DMS79 (cell line): ENCODE measurements at regions not wholly inside any gene's neighbourhood (a gene's known extent, or its start where the extent isn't known, plus 50 kb on each side); places are given as distances from the start of the nearest gene placed in this dataset.

Experiments
- DNase-seq: peaks from one replicate; lab custom pipeline; 2025; lab: John Stamatoyannopoulos, UW

GRCh38 chr10:121662531-121662930 is 64.3 kb upstream of the FGFR2 start:
- no peak for DNase-seq

- no peak for DNase-seq
Measured at GRCh38 chr10:121661451-121661851, 63.2 kb upstream of the FGFR2 start.

GRCh38 chr10:121659236-121659635 is 61.0 kb upstream of the FGFR2 start:
- DNase-seq = no peak

GRCh38 chr10:121658611-121659010 is 60.4 kb upstream of the FGFR2 start:
- no peak for DNase-seq

GRCh38 chr10:121658111-121658510 is 59.9 kb upstream of the FGFR2 start:
- DNase-seq = no peak

- no peak for DNase-seq
Measured at GRCh38 chr10:121655254-121656144, 57.3 kb upstream of the FGFR2 start.

- DNase-seq = peak; percentile 53
Measured at GRCh38 chr10:121654021-121654545, 55.8 kb upstream of the FGFR2 start.

GRCh38 chr10:121653608-121654007 is 55.4 kb upstream of the FGFR2 start:
- no peak for DNase-seq

- no peak for DNase-seq
Measured at GRCh38 chr10:121648493-121648892, 50.2 kb upstream of the FGFR2 start.

- DNase-seq = no peak
Measured at GRCh38 chr10:121648059-121648458, 49.8 kb upstream of the FGFR2 start.
